HCT116 (cell line): ENCODE measurements at regions not wholly inside any gene's neighbourhood (a gene's known extent, or its start where the extent isn't known, plus 50 kb on each side); places are given as distances from the start of the nearest gene placed in this dataset.

Source experiments
- ATAC-seq: fragments of 200-7000 bp; cut with Tn5 transposase; 2 replicates; pipeline ENCODE4 v1.9.1; 2020; ENCODE audit warnings: mild to moderate bottlenecking, moderate library complexity
- BruUV-seq: library from RNA; stranded (reverse); fragments of 400-500 nt; replicated peaks from 2 replicates; lab custom pipeline; 2021; lab: Mats Ljungman, UMichigan
- CTCF ChIA-PET: fragments of 300-600 bp; sonication (Branson Sonifier 250); formaldehyde crosslinking; loops from one replicate; lab custom pipeline; 2021; ENCODE audit warnings: antibody characterized with exemption; lab: Charles Lee
- POLR2A ChIA-PET: fragments of 300-600, 350-600 bp; sonication (Branson Sonifier 250); formaldehyde crosslinking; loops from one replicate; lab custom pipeline; 2021; ENCODE audit warnings: antibody characterized with exemption; lab: Charles Lee
- RAD21 ChIA-PET, 2 experiments: fragments of 300-600 bp; sonication (Branson Sonifier 250); formaldehyde crosslinking; loops; one replicate each; lab custom pipeline; 2023; ENCODE audit warnings: low total read pairs in 2 of 2; ENCODE audit not compliant: uncharacterized antibody in 2 of 2, unreplicated experiment in 2 of 2, low non-redundant PET in 1 of 2; lab: Charles Lee
- DNase-seq: peaks from one replicate; pipeline ENCODE4 v3.0.0-alpha.2; 2010; ENCODE audit warnings: low read depth, low spot score
- H2AFZ ChIP-seq: fragments of 200-600 bp; shearing (Covaris generic), sonication (generic); 2 replicates; pipeline ENCODE4 v1.6.1; 2017; ENCODE audit warnings: low read depth, mixed run types, mixed read lengths, antibody characterized with exemption, low read length; ENCODE audit not compliant: poor library complexity, severe bottlenecking
- H3K27ac ChIP-seq: 2 replicates; pipeline ENCODE4 v1.5.1; 2012; ENCODE audit warnings: low read depth, low read length
- H3K27me3 ChIP-seq: fragments of 200-600 bp; sonication (generic); 2 replicates; pipeline ENCODE4 v1.6.1; 2016; ENCODE audit warnings: mixed run types, low read length, mixed read lengths; ENCODE audit not compliant: insufficient read depth
- H3K36me3 ChIP-seq, 2 experiments: fragments of 200-500 bp in 1 of 2; fragments of 200-600 bp in 1 of 2; sonication (Bioruptor generic) in 1 of 2; sonication (generic) in 1 of 2; 2 replicates each; pipeline versions ENCODE4 v1.5.1 to v1.6.1; 2014 to 2016; ENCODE audit warnings: low read length in 2 of 2, inconsistent platforms in 1 of 2, mixed read lengths in 1 of 2, mixed run types in 1 of 2; ENCODE audit not compliant: insufficient read depth in 2 of 2, control insufficient read depth in 1 of 2
- H3K4me1 ChIP-seq, 2 experiments: fragments of 200-600 bp in 1 of 2; sonication (generic) in 1 of 2; 2 replicates each; pipeline versions ENCODE4 v1.5.1 to v1.6.1; 2012 to 2017; ENCODE audit warnings: low read length in 2 of 2, inconsistent platforms in 1 of 2, mild to moderate bottlenecking in 1 of 2, mixed read lengths in 1 of 2, mixed run types in 1 of 2, moderate library complexity in 1 of 2; ENCODE audit not compliant: insufficient read depth in 2 of 2, control insufficient read depth in 1 of 2
- H3K4me2 ChIP-seq: fragments of 200-600 bp; sonication (generic); 2 replicates; pipeline ENCODE4 v1.6.1; 2017; ENCODE audit warnings: mixed run types, low read length, mixed read lengths
- H3K4me3 ChIP-seq, 2 experiments: fragments of 200-600 bp in 1 of 2; sonication (generic) in 1 of 2; replicated peaks in 1 of 2; 2 replicates each; pipeline ENCODE4 v1.5.1; 2011 to 2016; ENCODE audit warnings: low read length in 2 of 2, control low read depth in 1 of 2, low read depth in 1 of 2, mild to moderate bottlenecking in 1 of 2, mixed read lengths in 1 of 2, mixed run types in 1 of 2
- H3K79me2 ChIP-seq: fragments of 200-600 bp; sonication (generic); 2 replicates; pipeline ENCODE4 v1.6.1; 2017; ENCODE audit warnings: mild to moderate bottlenecking, mixed run types, low read length, moderate library complexity, mixed read lengths; ENCODE audit not compliant: insufficient read depth
- H3K9ac ChIP-seq: fragments of 200-600 bp; sonication (generic); 2 replicates; pipeline ENCODE4 v1.6.1; 2016; ENCODE audit warnings: low read length, mixed read lengths
- H3K9me2 ChIP-seq: fragments of 200-600 bp; sonication (generic), shearing (Covaris generic); 2 replicates; pipeline ENCODE4 v1.6.1; 2017; ENCODE audit warnings: mixed run types, mild to moderate bottlenecking, moderate library complexity; ENCODE audit not compliant: insufficient read depth
- H3K9me3 ChIP-seq, 2 experiments: fragments of 200-500 bp in 1 of 2; fragments of 200-600 bp in 1 of 2; sonication (Bioruptor generic) in 1 of 2; sonication (generic) in 1 of 2; 2 replicates each; pipeline ENCODE4 v1.6.1; 2014 to 2017; ENCODE audit warnings: low read length in 2 of 2, mixed read lengths in 2 of 2, inconsistent platforms in 1 of 2, low read depth in 1 of 2, mild to moderate bottlenecking in 1 of 2, mixed run types in 1 of 2, moderate library complexity in 1 of 2; ENCODE audit not compliant: control insufficient read depth in 1 of 2, insufficient read depth in 1 of 2
- H4K20me1 ChIP-seq: fragments of 200-600 bp; sonication (generic), shearing (Covaris generic); 2 replicates; pipeline ENCODE4 v1.6.1; 2017; ENCODE audit warnings: mixed run types, mild to moderate bottlenecking, moderate library complexity; ENCODE audit not compliant: insufficient read depth
- CBX3 ChIP-seq: IDR thresholded peaks from 2 replicates; pipeline ENCODE4 v1.6.1; 2012; ENCODE audit warnings: low read depth
- CEBPB ChIP-seq: IDR thresholded peaks from 2 replicates; pipeline ENCODE4 v1.6.1; 2012; ENCODE audit warnings: low read depth
- EGR1 ChIP-seq: IDR thresholded peaks from 2 replicates; pipeline ENCODE4 v1.6.1; 2012; ENCODE audit warnings: low read depth
- EZH2 ChIP-seq: fragments of 200-600 bp; sonication (generic); IDR thresholded peaks from 2 replicates; pipeline ENCODE4 v1.6.1; 2017; ENCODE audit warnings: antibody characterized with exemption, mixed run types
- EZH2phosphoT487 ChIP-seq: fragments of 200-600 bp; IDR thresholded peaks from 2 replicates; pipeline ENCODE4 v1.6.1; 2018; ENCODE audit warnings: antibody characterized with exemption, borderline replicate concordance
- JUND ChIP-seq: IDR thresholded peaks from 2 replicates; pipeline ENCODE4 v1.6.1; 2012
- POLR2AphosphoS5 ChIP-seq: IDR thresholded peaks from 2 replicates; pipeline ENCODE4 v1.6.1; 2011; ENCODE audit warnings: mild to moderate bottlenecking, low read depth, low read length, moderate library complexity
- RAD21 ChIP-seq: IDR thresholded peaks from 2 replicates; pipeline ENCODE4 v1.6.1; 2012; ENCODE audit warnings: low read depth, mild to moderate bottlenecking
- SIN3A ChIP-seq: IDR thresholded peaks from 2 replicates; pipeline ENCODE4 v1.6.1; 2012; ENCODE audit warnings: low read depth
- SP1 ChIP-seq: IDR thresholded peaks from 2 replicates; pipeline ENCODE4 v1.6.1; 2012; ENCODE audit warnings: low read depth
- SRF ChIP-seq: IDR thresholded peaks from 2 replicates; pipeline ENCODE4 v1.6.1; 2012; ENCODE audit warnings: low read depth
- ZFX ChIP-seq: fragments of 450-650 bp; IDR thresholded peaks from 2 replicates; pipeline ENCODE4 v1.6.1; 2017
- ZNF274 ChIP-seq: fragments of 200-500 bp; sonication (Bioruptor generic); IDR thresholded peaks from 2 replicates; pipeline ENCODE4 v1.6.1; 2014; ENCODE audit warnings: mild to moderate bottlenecking, low read depth, low read length, inconsistent platforms
- intact Hi-C: fragments of 100-400 bp; cut with micrococcal nuclease; formaldehyde crosslinking; loops from 2 replicates; pipeline ENCODE4 v1.10.0; 2022
- TF ChIP-seq, protein P1 (sequence below): IDR thresholded peaks from 2 replicates; pipeline ENCODE4 v1.6.1; 2012
- TF ChIP-seq, protein P2 (sequence below): IDR thresholded peaks from 2 replicates; pipeline ENCODE4 v1.6.1; 2011; ENCODE audit warnings: mild to moderate bottlenecking, low read length, moderate library complexity; ENCODE audit not compliant: insufficient replicate concordance; ENCODE audit errors: extremely low read depth
- TF ChIP-seq, protein P3 (sequence below): IDR thresholded peaks from 2 replicates; pipeline ENCODE4 v1.6.1; 2012
- TF ChIP-seq, protein P4 (sequence below): IDR thresholded peaks from 2 replicates; pipeline ENCODE4 v1.6.1; 2012; ENCODE audit warnings: low read depth

DNA sequence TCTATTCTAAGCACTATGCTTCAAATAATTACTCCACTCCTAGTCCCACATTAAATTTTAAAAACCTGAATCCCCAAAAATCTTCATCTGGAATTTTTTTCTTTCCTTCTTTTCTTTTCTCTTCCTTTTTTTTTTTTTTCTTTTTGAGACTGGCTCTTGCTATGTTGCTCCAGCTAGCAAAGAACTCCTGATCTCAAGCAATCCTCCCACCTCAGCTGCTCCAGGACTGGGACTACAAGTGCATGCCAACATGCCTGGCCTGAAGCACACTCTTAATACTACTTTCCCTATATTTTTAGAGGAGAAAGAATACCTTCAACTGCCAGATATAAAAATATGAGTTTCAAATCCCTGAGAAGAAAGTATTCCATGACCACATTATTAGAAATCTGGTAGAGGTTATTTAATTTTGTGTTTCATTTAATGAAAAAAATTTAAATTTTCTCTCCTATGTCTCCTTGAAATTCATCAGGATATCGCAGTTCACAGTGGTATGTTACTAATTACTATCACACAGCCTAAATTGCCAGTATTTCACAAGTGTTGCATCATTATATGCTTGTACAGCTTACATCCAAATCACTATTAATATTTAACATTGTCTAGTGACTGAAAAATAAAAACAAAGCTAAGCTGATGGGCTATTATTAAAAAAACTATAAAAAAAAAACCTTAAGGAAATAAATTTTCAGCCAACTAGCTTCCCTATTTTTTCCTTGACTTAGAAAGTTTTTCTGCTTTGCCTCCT is 227.8 kb downstream of the NAF1 start:
- no TSS peak for BruUV-seq
- ChIA-PET CTCF (no interaction called here), POLR2A (no interaction called here)
- no peaks in the 10 kb centered on the region for H3K36me3 ChIP-seq
- H3K4me2 ChIP-seq: no peak overlapping the region
- no peak overlapping the region for H3K27ac ChIP-seq
- H3K9me2 ChIP-seq: no peaks in the 10 kb centered on the region
- no peak for DNase-seq
- no peaks in the 10 kb centered on the region for H4K20me1 ChIP-seq
- H3K4me1 ChIP-seq: no peaks in the 10 kb centered on the region
- H2AFZ ChIP-seq: no peak overlapping the region
- no peaks in the 10 kb centered on the region for H3K9me3 ChIP-seq
- TF ChIP-seq JUND (no peak), CEBPB (peak; percentile 58)
- TF ChIP-seq, all 23 proteins: peak for 1
- Histone ChIP-seq H3K9ac (no peak overlapping the region), H3K4me3 (no peak overlapping the region), H3K27me3 (no peaks in the 10 kb centered on the region), H3K79me2 (no peaks in the 10 kb centered on the region)
- intact Hi-C loops: no loop called here
- no peak for ATAC-seq
- RAD21 ChIA-PET: no interaction called here

DNA sequence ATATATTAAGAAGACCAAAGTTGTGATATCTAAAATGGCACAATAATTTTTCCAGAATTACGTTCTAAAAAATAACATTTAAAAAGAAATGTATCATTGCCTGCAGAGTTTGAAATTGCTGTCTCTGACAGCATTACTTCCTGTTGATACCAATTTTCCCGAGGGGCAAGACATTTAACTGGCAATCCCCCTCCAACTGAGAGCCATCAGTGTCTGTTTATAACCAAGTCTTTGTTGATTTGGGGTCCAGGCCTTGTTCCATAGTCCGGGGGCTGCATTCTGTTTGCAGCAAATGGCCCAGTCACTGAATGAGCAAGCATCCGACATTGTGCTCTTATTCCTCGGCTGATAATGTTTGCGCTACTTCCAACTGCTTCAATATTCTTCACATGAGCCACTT is 231.5 kb downstream of the NAF1 start:
- no peak for DNase-seq
- Histone ChIP-seq H4K20me1 (no peaks in the 10 kb centered on the region), H3K9me2 (no peaks in the 10 kb centered on the region), H3K27ac (no peak overlapping the region), H3K9ac (no peak overlapping the region), H3K36me3 (no peaks in the 10 kb centered on the region), H3K4me1 (no peaks in the 10 kb centered on the region), H3K4me3 (no peak overlapping the region), H3K9me3 (no peaks in the 10 kb centered on the region), H3K4me2 (no peak overlapping the region), H2AFZ (no peak overlapping the region), H3K27me3 (no peaks in the 10 kb centered on the region), H3K79me2 (no peaks in the 10 kb centered on the region)
- intact Hi-C loops: no loop called here
- ChIA-PET RAD21 (no interaction called here), POLR2A (no interaction called here), CTCF (no interaction called here)
- ATAC-seq: no peak
- BruUV-seq: no TSS peak
- TF ChIP-seq SRF (no peak), EZH2 (no peak), RAD21 (no peak), ZNF274 (no peak), SP1 (no peak), JUND (no peak), ZFX (no peak), EGR1 (no peak), EZH2phosphoT487 (no peak), CBX3 (no peak), SIN3A (no peak), POLR2AphosphoS5 (no peak)
- TF ChIP-seq, protein P1, sequence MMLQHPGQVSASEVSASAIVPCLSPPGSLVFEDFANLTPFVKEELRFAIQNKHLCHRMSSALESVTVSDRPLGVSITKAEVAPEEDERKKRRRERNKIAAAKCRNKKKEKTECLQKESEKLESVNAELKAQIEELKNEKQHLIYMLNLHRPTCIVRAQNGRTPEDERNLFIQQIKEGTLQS: no peak
- TF ChIP-seq, protein P2, sequence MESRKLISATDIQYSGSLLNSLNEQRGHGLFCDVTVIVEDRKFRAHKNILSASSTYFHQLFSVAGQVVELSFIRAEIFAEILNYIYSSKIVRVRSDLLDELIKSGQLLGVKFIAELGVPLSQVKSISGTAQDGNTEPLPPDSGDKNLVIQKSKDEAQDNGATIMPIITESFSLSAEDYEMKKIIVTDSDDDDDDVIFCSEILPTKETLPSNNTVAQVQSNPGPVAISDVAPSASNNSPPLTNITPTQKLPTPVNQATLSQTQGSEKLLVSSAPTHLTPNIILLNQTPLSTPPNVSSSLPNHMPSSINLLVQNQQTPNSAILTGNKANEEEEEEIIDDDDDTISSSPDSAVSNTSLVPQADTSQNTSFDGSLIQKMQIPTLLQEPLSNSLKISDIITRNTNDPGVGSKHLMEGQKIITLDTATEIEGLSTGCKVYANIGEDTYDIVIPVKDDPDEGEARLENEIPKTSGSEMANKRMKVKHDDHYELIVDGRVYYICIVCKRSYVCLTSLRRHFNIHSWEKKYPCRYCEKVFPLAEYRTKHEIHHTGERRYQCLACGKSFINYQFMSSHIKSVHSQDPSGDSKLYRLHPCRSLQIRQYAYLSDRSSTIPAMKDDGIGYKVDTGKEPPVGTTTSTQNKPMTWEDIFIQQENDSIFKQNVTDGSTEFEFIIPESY: no peak
- TF ChIP-seq, protein P3, sequence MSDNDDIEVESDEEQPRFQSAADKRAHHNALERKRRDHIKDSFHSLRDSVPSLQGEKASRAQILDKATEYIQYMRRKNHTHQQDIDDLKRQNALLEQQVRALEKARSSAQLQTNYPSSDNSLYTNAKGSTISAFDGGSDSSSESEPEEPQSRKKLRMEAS: no peak
- TF ChIP-seq, protein P4, sequence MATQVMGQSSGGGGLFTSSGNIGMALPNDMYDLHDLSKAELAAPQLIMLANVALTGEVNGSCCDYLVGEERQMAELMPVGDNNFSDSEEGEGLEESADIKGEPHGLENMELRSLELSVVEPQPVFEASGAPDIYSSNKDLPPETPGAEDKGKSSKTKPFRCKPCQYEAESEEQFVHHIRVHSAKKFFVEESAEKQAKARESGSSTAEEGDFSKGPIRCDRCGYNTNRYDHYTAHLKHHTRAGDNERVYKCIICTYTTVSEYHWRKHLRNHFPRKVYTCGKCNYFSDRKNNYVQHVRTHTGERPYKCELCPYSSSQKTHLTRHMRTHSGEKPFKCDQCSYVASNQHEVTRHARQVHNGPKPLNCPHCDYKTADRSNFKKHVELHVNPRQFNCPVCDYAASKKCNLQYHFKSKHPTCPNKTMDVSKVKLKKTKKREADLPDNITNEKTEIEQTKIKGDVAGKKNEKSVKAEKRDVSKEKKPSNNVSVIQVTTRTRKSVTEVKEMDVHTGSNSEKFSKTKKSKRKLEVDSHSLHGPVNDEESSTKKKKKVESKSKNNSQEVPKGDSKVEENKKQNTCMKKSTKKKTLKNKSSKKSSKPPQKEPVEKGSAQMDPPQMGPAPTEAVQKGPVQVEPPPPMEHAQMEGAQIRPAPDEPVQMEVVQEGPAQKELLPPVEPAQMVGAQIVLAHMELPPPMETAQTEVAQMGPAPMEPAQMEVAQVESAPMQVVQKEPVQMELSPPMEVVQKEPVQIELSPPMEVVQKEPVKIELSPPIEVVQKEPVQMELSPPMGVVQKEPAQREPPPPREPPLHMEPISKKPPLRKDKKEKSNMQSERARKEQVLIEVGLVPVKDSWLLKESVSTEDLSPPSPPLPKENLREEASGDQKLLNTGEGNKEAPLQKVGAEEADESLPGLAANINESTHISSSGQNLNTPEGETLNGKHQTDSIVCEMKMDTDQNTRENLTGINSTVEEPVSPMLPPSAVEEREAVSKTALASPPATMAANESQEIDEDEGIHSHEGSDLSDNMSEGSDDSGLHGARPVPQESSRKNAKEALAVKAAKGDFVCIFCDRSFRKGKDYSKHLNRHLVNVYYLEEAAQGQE: no peak
